Stomach (tissue), 4 donors: ENCODE measurements at regions not wholly inside any gene's neighbourhood (a gene's known extent, or its start where the extent isn't known, plus 50 kb on each side); places are given as distances from the start of the nearest gene placed in this dataset.

Experiments
- EP300 ChIP-seq: sonication (generic); formaldehyde crosslinking; IDR thresholded peaks from one replicate; pipeline ENCODE4 v1.6.1; 2017; ENCODE audit warnings: antibody characterized with exemption
- POLR2A ChIP-seq, 4 donors: fragments of 450-650 bp; IDR thresholded peaks; one replicate each; pipeline ENCODE4 v1.6.1; 2016; ENCODE audit warnings: antibody characterized with exemption in 4 of 4, control low read depth in 2 of 4, mild to moderate bottlenecking in 1 of 4, moderate library complexity in 1 of 4
- POLR2AphosphoS5 ChIP-seq, 3 donors: sonication (generic); formaldehyde crosslinking; IDR thresholded peaks; one replicate each; pipeline ENCODE4 v1.6.1; 2016; ENCODE audit warnings: antibody characterized with exemption in 3 of 3

- no peak for TF ChIP-seq POLR2AphosphoS5 (IDR thresholded peaks at IDR 0.05)
- TF ChIP-seq POLR2A (IDR thresholded peaks at IDR 0.05), result no peak
- no peak for TF ChIP-seq EP300
Observed at GRCh38 chr6:115310156-115310555, 750.5 kb downstream of the FRK start.
